GM19043 (cell line): ENCODE measurements at regions not wholly inside any gene's neighbourhood (a gene's known extent, or its start where the extent isn't known, plus 50 kb on each side); places are given as distances from the start of the nearest gene placed in this dataset.

Experiments used
- ATAC-seq: cut with Tn5 transposase; IDR thresholded peaks from one replicate; pipeline ENCODE4 v1.9.1; 2021; ENCODE audit warnings: low read depth; ENCODE audit not compliant: unreplicated experiment

DNA sequence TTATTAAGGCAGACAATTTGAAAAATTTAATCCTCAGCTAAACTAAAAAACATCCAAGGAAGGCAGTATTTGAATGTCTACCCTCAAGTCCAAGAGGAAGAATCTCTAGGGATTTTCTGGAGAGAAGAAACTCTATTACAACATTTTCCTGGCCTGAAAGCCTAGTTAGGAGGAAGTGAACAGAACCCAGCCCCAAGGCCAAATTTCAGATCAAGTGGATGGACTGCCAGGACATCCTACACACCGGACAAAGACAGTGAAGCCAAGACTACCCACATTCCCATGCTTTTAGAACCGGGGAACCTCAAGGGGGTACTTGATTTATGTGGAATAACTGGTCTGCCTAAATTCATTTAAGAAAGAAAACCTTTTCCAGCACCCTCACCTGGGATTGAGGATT lies 108.9 kb upstream of the MEOX2 start:
- ATAC-seq = no peak

DNA sequence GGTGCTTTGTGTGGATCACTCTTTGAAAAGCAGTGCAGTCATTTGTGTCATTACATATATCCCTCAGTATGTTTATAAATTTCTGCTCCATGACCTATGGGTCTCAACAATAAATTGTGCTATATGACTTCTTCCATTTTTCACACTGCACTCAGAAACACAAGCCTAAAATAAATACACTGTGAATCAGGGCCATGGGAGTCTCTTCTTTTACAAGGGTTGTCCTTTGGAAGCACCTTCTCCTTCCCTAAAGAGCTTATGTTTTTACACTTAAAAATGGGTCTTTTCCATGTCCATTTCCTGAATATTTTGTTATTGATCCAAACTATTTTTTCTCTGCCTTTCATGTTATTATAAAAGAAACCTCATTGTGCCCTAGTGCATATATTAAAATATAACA lies 108.3 kb upstream of the MEOX2 start:
- no peak for ATAC-seq

DNA sequence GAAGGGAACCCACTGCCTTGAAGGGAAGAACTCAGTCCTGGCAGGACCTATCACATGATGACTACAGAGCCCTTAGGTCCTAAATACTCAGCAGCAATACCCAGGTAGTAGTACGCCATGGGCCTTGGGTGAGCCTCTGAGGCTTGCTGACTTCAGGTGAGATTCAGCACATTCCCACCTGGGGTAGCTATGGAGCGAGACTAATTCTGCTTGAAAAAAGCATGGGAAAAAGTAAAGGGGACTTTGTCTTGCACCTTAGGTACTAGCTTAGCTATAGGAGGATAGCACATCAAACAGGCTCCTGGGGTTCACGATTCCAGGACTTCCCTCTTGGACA lies 98.2 kb upstream of the MEOX2 start:
- ATAC-seq = no peak

DNA sequence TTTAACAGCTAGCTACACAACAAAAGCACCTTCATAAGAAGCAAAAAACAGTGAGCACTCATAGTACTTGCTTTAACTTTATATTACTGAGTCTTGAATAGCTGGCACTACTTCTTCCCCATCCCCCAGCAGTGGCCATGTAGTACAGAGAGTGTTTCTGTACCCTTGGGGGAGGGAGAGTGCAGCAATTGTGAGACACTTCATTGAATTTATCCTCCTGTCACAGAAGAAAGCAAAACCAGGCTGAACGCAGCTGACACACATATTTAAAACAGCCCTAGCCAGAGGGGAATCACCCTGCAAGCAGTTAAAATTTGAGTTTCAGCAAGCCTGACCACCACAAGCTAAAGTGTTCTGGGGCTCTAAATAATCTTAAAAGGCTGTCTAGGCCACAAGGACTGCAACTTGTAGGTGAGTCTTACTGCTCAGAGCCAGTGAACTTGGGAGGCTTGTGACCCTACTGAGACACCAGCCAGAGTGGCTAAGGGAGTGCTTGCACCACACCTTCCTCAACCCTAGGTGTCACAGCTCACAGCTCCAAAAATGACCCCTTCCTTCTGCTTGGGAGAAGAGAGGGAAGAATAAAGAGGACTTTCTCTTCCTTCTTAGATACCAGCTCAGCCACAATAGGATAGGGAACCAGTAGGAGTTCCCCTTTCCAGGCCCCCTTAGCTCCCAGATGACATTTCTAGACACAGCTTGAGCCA lies 97.7 kb upstream of the MEOX2 start:
- no peak for ATAC-seq

DNA sequence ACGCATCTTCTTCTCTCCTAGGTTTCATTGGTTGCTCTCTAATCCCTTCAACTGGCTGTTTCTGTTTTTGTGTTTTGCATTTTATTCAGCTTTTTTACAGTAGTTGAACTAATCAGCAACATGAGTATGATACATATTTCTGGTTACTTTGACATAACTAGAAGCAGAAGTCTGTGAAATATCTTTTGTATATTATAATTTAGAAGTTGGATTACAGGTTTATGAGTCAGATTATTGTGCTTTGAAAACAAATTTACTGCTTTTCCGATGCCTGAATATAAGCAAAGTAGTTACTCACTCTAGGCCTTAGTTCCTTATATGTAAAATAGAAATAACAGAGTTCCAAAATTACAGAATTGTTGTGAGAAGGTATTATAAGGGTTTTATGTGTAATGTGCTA lies 96.2 kb upstream of the MEOX2 start:
- no peak for ATAC-seq

DNA sequence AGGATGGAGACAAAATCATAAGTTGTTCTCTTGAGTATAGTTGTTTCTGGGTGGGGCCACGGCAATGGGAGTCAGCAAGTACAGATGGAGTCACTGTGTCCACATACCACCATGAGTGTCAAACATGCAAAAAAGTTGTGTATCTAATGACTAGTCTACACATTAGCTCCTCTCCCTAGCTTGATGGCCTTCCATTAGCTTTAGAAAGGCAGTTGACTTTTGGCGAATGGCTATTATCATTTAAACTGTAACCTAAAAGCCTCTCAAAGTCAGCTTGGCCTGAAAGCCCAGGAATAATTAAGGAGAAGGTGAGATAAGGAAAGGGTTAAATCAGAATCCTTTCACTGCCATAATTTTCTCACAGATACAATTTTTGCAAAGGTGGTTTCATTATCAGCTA lies 95.5 kb upstream of the MEOX2 start:
- no peak for ATAC-seq

DNA sequence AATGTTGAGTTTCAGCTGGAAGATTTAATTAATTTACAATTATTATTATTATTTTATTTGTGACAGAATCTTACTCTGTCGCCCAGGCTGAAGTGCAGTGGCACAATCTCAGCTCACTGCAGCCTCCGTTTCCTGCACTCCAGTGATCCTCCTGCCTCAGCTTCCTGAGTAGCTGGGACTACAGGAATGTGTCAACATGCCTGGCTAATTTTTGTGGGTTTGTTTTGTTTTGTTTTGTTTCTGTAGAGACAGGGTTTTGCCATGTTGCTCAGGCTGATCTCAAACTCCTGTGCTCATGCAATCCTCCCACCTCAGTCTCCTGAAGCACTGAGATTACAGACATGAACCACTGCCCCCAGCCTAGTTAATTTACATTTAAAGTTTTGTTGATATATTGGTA lies 93.8 kb upstream of the MEOX2 start:
- no peak for ATAC-seq

DNA sequence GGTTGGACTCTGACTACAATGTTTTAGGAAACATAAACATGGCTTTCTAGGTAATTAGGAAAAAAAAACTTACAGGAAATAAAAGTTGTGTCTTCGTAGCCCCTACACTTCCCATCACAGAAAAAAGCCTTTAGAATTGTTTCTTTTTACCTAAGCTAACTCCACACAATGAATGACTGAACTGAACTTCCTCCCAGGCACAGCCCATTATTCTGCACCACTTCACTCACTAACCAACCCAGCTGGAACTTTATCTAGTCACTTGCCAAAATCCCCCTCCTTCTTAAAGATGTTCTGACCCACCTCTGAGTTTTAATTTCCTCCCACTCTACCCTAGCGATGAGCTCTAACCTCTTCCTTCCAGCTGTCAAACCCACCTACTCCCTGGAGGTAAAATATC lies 91.7 kb upstream of the MEOX2 start:
- ATAC-seq = no peak

DNA sequence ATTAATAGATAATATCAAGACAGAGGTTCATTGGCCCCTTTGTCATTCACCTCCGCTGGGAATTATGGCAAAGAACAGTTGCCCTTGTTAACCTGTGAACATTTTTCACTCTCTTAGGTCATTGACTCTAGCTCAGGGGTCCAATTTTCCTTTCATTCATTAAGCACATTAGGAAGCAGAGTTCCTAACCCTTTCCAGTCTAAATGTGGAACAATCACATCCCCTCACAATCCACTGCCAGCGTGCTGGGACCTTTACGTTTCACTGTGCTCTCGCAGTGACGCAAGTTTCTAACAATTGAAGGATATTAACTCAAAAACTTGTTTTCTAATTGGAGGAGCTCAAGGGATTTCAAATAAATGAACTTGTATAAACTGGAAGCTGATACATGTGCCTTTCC lies 79.3 kb upstream of the MEOX2 start:
- no peak for ATAC-seq

DNA sequence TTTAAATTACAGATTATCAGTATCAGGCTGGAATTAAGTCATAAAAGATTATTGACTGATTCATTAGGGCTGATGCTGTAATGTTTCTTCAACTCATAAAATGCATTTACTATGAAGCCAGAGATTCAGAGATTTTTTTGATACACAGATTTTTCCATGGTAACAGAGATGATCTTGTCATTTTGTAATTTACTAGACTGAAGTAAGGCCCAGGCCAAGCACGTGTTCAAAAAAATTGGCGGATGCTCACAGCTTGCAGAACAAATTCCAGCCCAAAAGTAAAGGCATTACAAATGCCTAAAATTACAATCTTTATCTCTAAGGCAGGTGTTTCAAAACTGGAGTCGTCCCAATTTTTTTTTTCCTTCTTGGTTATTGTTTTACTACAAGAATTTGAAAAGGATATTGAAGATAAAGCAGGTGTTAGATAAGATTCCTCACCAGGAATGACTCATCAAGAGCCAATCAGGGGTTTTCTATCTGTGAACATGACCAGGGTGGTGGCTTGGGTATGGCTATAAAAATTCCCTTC lies 78.4 kb upstream of the MEOX2 start:
- no peak for ATAC-seq

DNA sequence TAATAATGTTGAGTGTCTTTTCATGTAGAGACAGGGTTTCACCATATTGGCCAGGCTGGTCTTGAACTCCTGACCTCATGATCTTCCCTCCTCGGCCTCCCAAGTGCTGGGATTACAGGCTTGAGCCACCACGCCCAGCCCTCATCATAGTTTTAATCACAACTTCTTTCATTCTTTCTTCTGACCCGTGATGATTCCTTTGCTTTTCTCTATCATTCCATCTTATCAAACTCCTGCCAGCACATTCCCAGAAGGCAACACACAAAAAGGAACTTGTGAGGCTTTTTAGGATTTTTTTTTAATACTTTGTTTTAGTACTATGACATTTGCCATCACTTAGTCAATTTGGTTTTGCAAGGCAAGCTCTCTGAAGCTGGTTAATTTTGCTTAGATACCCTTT lies 77.5 kb upstream of the MEOX2 start:
- ATAC-seq = no peak

DNA sequence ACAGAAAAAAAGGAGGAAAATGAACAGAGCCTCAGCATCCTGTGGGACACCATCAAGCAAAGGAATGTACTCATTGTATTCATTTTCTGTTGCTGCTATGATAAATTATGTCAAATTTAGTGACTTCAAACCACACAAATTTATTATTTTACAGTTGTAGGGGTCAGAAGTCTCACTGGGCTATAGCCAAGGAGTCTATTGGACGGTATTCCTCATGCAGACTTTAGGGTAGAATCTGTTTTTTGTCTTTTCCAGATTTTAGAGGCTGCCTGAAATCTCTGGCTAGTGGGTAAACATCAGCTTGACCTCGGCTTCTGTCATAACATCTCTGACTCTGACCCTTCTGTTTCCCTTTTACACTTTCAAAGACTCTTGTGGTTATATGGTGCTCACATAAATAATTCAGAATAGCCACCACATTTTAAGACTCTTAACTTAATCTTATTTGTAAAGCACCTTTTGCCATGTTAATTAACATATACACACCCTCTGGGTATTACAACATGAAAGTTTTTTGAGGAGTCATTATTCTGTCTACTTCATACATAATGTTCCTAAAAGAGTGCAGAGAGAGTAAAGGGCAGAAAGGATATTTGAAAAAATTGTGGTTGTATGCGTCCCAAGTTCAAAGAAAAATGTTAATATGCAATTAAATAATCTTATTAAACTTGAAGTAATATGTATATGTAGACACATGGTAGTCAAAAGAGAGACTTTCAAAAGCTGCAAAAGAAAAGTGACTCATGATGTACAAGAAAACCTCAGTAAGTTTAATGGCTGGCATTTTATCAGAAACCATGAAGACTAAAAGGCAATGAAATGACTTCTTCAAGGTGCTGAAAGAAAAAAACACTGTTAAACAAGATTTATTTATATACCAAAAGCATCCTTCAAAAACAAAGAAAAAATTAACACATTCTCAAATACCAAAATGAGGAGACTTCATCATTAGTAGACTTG lies 70.8 kb upstream of the MEOX2 start:
- ATAC-seq = no peak

DNA sequence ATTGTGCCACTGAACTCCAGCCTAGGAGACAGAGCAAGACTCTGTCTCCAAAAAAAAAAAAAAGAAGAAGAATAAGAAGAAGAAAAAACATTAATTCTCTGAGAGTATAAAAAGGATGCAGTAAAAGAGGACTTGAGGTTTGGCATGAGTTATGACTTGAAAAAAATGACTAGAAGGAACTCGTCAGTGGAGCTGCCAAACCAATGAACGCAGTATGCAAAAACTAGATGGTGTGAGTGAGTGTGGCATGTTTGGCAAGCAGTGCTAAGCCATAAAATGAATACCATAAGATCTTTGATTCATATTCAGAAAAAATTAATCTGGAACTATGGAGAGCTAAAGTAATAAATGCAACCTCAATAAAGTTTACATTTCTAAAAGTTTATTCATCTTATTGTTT lies 68.6 kb upstream of the MEOX2 start:
- no peak for ATAC-seq

DNA sequence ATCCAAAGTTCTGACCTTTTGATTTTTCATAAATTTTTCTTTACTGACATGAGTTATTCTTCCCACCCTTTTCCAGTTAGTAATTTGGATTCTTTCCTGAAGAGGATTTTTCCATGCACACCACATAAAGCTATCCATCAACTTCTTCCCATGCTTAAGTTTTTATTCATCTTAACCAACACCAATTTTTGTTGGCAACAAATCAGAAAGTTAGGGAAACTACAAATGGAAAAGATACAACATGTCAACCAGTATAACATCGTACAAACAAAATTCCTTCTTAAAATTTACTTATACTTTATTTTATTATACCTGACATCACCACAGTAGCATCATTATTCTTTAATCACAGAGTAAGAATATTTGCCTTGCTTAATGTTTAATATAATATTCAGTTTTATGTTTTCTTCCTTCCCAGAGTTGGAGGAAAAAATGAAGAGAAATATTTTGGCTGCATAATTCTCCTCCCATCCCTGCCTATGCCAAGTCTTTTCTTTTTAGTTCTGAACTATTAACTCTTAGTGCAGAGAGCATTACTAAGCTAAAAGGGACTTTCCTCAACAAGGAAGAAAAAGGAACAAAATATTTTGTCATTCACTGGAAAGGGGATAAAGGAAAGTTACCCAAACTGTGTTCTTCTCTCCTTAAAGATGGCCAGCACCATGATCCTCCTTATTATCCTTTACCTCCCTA lies 67.5 kb upstream of the MEOX2 start:
- ATAC-seq = no peak

DNA sequence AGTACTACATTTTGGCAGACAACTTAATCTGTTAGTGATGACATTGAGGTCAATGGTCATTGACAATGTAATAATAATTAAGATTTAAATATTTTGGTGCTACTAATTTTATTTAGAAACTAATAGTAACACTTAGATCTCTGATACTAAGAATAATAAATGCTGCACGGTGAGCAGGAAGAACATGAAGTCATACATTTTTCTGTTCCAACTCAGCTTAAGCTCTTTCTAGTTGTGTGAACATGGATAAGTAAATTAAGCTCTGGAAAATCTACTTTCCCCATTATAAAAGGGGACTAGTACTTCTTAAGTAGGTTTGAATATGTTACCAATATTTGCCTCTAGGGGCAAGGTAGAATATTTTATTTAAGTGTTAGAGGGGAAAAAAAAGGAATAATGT lies 65.9 kb upstream of the MEOX2 start:
- ATAC-seq = no peak

DNA sequence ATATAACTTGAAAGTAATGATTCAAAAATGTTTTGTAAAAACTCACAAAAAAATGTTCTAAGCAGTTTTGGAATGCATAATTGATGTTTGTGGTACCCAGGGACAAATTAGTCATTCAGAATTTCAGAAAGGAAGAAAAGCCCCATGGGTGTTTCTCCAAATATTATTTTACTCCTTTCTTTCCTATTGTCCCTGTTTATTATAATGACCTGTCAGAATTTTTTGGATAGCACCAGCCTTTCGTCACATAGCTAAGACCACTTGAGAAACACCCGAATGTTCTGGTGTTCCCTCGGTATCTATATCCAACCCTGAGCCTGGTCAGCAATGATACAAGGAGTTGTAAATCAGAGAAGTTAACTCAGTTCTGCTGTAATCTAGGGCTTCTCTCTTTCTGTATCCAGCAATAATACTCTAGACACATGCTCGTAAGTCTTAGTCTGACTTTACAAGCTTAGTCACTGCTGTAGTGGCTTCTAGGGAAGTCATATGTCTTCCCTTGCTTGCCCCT lies 64.8 kb upstream of the MEOX2 start:
- ATAC-seq = no peak

DNA sequence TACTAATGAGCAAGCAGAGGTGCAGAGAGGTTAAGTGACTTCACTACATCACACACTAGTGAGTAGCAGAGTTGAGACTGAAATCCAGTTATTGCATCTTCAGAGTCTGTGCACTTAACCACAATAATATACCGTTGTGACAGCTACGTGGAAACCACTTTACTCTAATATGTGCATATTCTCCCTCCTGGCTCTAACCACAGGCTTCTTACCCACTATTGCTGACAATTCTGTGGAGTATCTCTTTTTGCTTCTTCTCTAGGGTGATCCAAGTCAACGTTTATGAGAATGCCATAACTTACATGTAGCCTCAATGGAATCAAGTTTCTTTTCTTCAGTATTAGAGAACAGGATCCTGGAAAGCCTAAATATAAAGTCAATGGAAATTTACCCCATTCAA lies 64.2 kb upstream of the MEOX2 start:
- ATAC-seq = no peak

DNA sequence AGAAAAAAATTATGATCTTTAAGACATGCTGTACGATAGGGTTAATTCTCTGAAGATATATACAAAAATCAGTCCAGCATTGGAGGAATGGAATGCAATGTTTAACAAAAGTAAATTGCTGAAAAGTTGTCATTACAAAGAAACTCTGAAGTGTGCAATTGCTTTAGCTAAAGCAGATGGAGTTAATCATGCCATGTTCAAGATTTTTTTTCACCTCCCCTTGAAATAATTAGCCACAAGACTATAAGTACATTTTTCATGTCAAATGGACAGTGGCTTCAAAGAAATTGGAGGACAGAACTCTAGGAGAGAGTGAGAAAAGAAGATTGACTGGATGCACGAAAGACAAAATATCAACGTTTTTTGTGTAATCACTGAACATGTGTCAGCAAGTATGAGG lies 63.1 kb upstream of the MEOX2 start:
- ATAC-seq = no peak

DNA sequence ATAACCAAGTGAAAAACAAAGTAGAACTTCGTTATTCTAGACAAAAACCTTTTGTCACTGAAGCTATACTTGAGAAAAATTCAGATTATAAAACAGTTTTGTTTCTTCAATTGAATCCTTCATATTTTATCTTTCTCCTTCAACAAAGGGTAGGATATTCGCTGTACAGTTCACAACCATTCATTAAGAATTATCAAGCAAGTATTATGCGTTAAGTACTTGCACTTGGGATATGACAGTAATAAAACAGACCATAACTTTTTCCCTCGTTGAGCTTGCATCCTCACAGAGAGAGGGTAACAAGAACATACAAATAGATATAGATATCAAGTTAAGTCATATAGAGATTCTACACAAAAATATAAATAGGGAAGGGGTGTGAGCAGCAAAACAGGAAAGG lies 61.2 kb upstream of the MEOX2 start:
- ATAC-seq = no peak

DNA sequence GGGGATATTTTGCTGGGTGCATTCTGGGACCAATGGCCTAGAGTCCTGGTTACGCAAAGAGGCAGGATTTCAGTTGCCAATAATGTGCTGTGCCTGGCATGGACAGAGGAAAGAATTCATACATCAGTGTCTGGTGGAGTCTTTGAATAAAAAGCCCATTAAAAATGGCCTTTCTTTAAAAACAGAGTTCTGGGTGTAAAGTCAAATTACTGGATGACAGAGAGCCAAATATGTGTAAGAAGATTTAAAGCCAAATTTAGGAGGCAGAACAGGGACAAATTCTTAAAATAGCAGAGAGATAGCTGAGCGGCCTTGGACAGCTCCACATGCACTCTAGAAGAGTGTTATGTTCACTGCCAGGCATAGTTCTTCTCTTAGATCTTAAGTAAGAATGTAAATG lies 60.8 kb upstream of the MEOX2 start:
- no peak for ATAC-seq

DNA sequence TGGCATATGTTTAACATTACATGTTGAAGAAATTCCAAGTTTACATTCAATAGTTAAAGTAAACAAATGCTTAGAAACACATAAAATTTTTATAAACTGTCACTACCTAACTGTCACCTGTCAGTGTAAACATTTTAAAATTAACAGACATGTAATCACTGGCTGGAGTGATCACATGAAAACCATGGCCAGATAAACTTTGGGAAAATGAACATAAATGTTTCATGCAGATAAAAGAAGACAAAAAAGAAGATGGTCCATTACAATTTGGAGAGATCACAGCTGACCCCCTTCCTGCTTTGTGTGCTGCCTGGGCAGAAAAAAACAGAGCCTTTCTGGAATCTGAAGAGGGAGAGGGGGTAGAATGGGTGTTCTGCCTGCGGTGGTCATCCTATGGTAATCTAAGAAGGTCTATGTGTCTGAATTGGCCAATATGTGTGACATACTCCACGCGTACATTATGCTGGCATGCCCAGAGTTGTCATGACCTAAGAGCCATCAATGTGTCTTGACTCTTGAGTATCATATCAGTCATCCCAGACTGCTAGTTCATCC lies 57.5 kb upstream of the MEOX2 start:
- ATAC-seq = no peak
